H1 (cell line): ENCODE measurements at regions not wholly inside any gene's neighbourhood (a gene's known extent, or its start where the extent isn't known, plus 50 kb on each side); places are given as distances from the start of the nearest gene placed in this dataset.

ENCODE experiments used
- CTCF ChIA-PET: fragments of 300-600 bp; sonication (Branson Sonifier 250); formaldehyde crosslinking; loops from one replicate; lab custom pipeline; 2021; ENCODE audit not compliant: partially characterized antibody; lab: Charles Lee
- POLR2A ChIA-PET: fragments of 300-600 bp; sonication (Branson Sonifier 250); formaldehyde crosslinking; loops from one replicate; lab custom pipeline; 2021; ENCODE audit warnings: inconsistent platforms; ENCODE audit not compliant: partially characterized antibody; lab: Charles Lee
- DNase-seq, 2 experiments: peaks; one replicate each; pipeline versions ENCODE4 v3.0.0 to v3.0.0-alpha.2; 2010 to 2022; ENCODE audit warnings: low spot score in 2 of 2, low read depth in 1 of 2, mixed read lengths in 1 of 2
- FAIRE-seq: peaks from 2 replicates; lab custom pipeline; 2011; peaks lifted over from hg19 to GRCh38; lab: Jason Lieb, UNC
- H2AFZ ChIP-seq: 2 replicates; pipeline ENCODE4 v1.8.1; 2012; ENCODE audit warnings: low read length, inconsistent platforms
- H2AK5ac ChIP-seq: 2 replicates; pipeline ENCODE4 v1.6.1; 2013; ENCODE audit warnings: low read depth, low read length
- H2BK120ac ChIP-seq: replicated peaks from 2 replicates; pipeline ENCODE3; 2013; ENCODE audit warnings: low read depth, low read length, inconsistent platforms
- H2BK12ac ChIP-seq: 2 replicates; pipeline ENCODE4 v1.6.1; 2013; ENCODE audit warnings: low read depth, low read length
- H2BK15ac ChIP-seq: 2 replicates; pipeline ENCODE4 v1.6.1; 2013; ENCODE audit warnings: low read length
- H2BK20ac ChIP-seq: 2 replicates; pipeline ENCODE4 v1.6.1; 2013; ENCODE audit warnings: low read length
- H2BK5ac ChIP-seq: 2 replicates; pipeline ENCODE4 v1.6.1; 2013; ENCODE audit warnings: low read depth, low read length
- H3K14ac ChIP-seq: 2 replicates; pipeline ENCODE4 v1.6.1; 2013; ENCODE audit warnings: inconsistent platforms; ENCODE audit not compliant: insufficient read length
- H3K18ac ChIP-seq: 2 replicates; pipeline ENCODE4 v1.6.1; 2013; ENCODE audit warnings: low read length; ENCODE audit errors: extremely low read depth
- H3K23ac ChIP-seq: 2 replicates; pipeline ENCODE4 v1.6.1; 2013; ENCODE audit warnings: inconsistent platforms; ENCODE audit not compliant: insufficient read length
- H3K23me2 ChIP-seq: 2 replicates; pipeline ENCODE4 v1.6.1; 2013; ENCODE audit warnings: low read depth, low read length
- H3K27ac ChIP-seq: 2 replicates; pipeline ENCODE4 v1.6.1; 2011; ENCODE audit warnings: low read depth, low read length, inconsistent platforms
- H3K27me3 ChIP-seq, 4 experiments: replicated peaks in 1 of 4; 1 replicate in 1 of 4; 2 replicates in 3 of 4; pipeline versions ENCODE4 v1.6.1 to v1.8.1; 2011 to 2013; ENCODE audit warnings: low read length in 3 of 4, mild to moderate bottlenecking in 3 of 4, inconsistent platforms in 2 of 4, mixed read lengths in 2 of 4, moderate library complexity in 1 of 4; ENCODE audit not compliant: control insufficient read depth in 3 of 4, insufficient read depth in 3 of 4; ENCODE audit errors: extremely low read depth in 1 of 4
- H3K36me3 ChIP-seq, 4 experiments: 2 replicates each; pipeline versions ENCODE4 v1.6.1 to v1.8.1; 2011 to 2013; ENCODE audit warnings: mild to moderate bottlenecking in 4 of 4, low read length in 3 of 4, moderate library complexity in 2 of 4, control low read depth in 1 of 4, inconsistent platforms in 1 of 4; ENCODE audit not compliant: insufficient read depth in 4 of 4, control insufficient read depth in 2 of 4
- H3K4ac ChIP-seq: replicated peaks from 2 replicates; pipeline ENCODE3; 2013; ENCODE audit warnings: low read length, low read depth, mixed read lengths, inconsistent platforms; ENCODE audit not compliant: insufficient read length
- H3K4me1 ChIP-seq, 4 experiments: replicated peaks in 1 of 4; 1 replicate in 1 of 4; 2 replicates in 3 of 4; pipeline versions ENCODE4 v1.6.1 to v1.8.1; 2011 to 2013; ENCODE audit warnings: low read length in 3 of 4, inconsistent platforms in 2 of 4, mixed read lengths in 1 of 4; ENCODE audit not compliant: insufficient read depth in 4 of 4, control insufficient read depth in 3 of 4
- H3K4me2 ChIP-seq, 2 experiments: 2 replicates each; pipeline versions ENCODE4 v1.6.1 to v1.8.1; 2011 to 2013; ENCODE audit warnings: low read depth in 2 of 2, low read length in 2 of 2, control low read depth in 1 of 2, inconsistent platforms in 1 of 2, mild to moderate bottlenecking in 1 of 2; ENCODE audit not compliant: insufficient read depth in 1 of 2
- H3K4me3 ChIP-seq, 4 experiments: fragments of 200-600, 300-600 bp in 1 of 4; sonication (generic), shearing (Covaris generic), sonication (Bioruptor Twin) in 1 of 4; 2 replicates each; pipeline versions ENCODE4 v1.5.1 to v1.8.1; 2011 to 2016; ENCODE audit warnings: low read length in 4 of 4, low read depth in 3 of 4, control low read depth in 2 of 4, inconsistent platforms in 2 of 4, mild to moderate bottlenecking in 2 of 4, mixed read lengths in 1 of 4, moderate library complexity in 1 of 4; ENCODE audit not compliant: insufficient read depth in 2 of 4; ENCODE audit errors: extremely low read depth in 1 of 4
- H3K56ac ChIP-seq: replicated peaks from 2 replicates; pipeline ENCODE3; 2013; ENCODE audit warnings: low read depth, mild to moderate bottlenecking, mixed read lengths, low read length, inconsistent platforms; ENCODE audit not compliant: insufficient read length
- H3K79me1 ChIP-seq: 2 replicates; pipeline ENCODE4 v1.6.1; 2013; ENCODE audit warnings: low read depth, low read length, control low read depth
- H3K79me2 ChIP-seq, 2 experiments: 2 replicates each; pipeline versions ENCODE4 v1.6.1 to v1.8.1; 2012 to 2013; ENCODE audit warnings: low read length in 2 of 2, mild to moderate bottlenecking in 2 of 2, inconsistent platforms in 1 of 2; ENCODE audit not compliant: insufficient read depth in 2 of 2, control insufficient read depth in 1 of 2
- H3K9ac ChIP-seq, 4 experiments: replicated peaks in 1 of 4; 1 replicate in 1 of 4; 2 replicates in 3 of 4; pipeline versions ENCODE4 v1.6.1 to v1.8.1; 2011 to 2013; ENCODE audit warnings: low read depth in 3 of 4, low read length in 3 of 4, control low read depth in 2 of 4, mild to moderate bottlenecking in 2 of 4, moderate library complexity in 2 of 4, inconsistent platforms in 1 of 4; ENCODE audit errors: extremely low read depth in 1 of 4
- H3K9me3 ChIP-seq, 2 experiments: 2 replicates each; pipeline versions ENCODE4 v1.6.1 to v1.8.1; 2012 to 2013; ENCODE audit warnings: mild to moderate bottlenecking in 2 of 2, moderate library complexity in 2 of 2, control low read depth in 1 of 2, inconsistent platforms in 1 of 2, low read depth in 1 of 2, low read length in 1 of 2, mixed read lengths in 1 of 2; ENCODE audit not compliant: insufficient read depth in 2 of 2
- H4K20me1 ChIP-seq, 2 experiments: replicated peaks in 1 of 2; 2 replicates each; pipeline versions ENCODE3 to v1.8.1; 2011 to 2013; ENCODE audit warnings: inconsistent platforms in 2 of 2, low read length in 2 of 2, mild to moderate bottlenecking in 1 of 2; ENCODE audit not compliant: insufficient read depth in 2 of 2, control insufficient read depth in 1 of 2
- H4K5ac ChIP-seq: 2 replicates; pipeline ENCODE4 v1.6.1; 2013; ENCODE audit warnings: low read length, low read depth, mixed read lengths, inconsistent platforms; ENCODE audit not compliant: insufficient read length
- H4K8ac ChIP-seq: 2 replicates; pipeline ENCODE4 v1.8.0; 2013; ENCODE audit warnings: mild to moderate bottlenecking, moderate library complexity, low read length, inconsistent platforms; ENCODE audit not compliant: insufficient read depth; ENCODE audit errors: extremely low read depth
- H4K91ac ChIP-seq: replicated peaks from 2 replicates; pipeline ENCODE3; 2013; ENCODE audit warnings: low read length, mixed read lengths, inconsistent platforms; ENCODE audit not compliant: insufficient read length
- BCL11A ChIP-seq, 2 experiments: IDR thresholded peaks; one replicate each; pipeline ENCODE4 v1.6.1; 2011; ENCODE audit warnings: low read depth in 2 of 2, low read length in 2 of 2, mild to moderate bottlenecking in 2 of 2
- CHD1 ChIP-seq: IDR thresholded peaks from 2 replicates; pipeline ENCODE4 v1.6.1; 2012; ENCODE audit warnings: low read depth, low read length, improper control_type of control experiment
- EZH2 ChIP-seq: fragments of 200-600 bp; sonication (generic); IDR thresholded peaks from 2 replicates; pipeline ENCODE4 v1.7.1; 2012; ENCODE audit warnings: low read depth, mild to moderate bottlenecking, moderate library complexity, low read length, inconsistent platforms; ENCODE audit not compliant: severe bottlenecking
- HDAC2 ChIP-seq, 2 experiments: fragments of 300-600 bp in 1 of 2; sonication (generic) in 1 of 2; IDR thresholded peaks; 2 replicates each; pipeline ENCODE4 v1.6.1; 2011 to 2012; ENCODE audit warnings: low read depth in 2 of 2, low read length in 2 of 2, mild to moderate bottlenecking in 2 of 2, moderate library complexity in 2 of 2, borderline replicate concordance in 1 of 2, inconsistent platforms in 1 of 2
- KDM4A ChIP-seq: IDR thresholded peaks from one replicate; pipeline ENCODE4 v1.7.1; 2012; ENCODE audit warnings: low read depth, mild to moderate bottlenecking, moderate library complexity, low read length, inconsistent platforms; ENCODE audit not compliant: severe bottlenecking
- NANOG ChIP-seq: IDR thresholded peaks from 2 replicates; pipeline ENCODE4 v1.6.1; 2011; ENCODE audit warnings: low read length, low read depth, mild to moderate bottlenecking, inconsistent platforms; ENCODE audit not compliant: insufficient read depth, poor library complexity, severe bottlenecking
- NRF1 ChIP-seq: IDR thresholded peaks from 2 replicates; pipeline ENCODE4 v1.6.1; 2011; ENCODE audit warnings: mild to moderate bottlenecking, low read depth, low read length, improper control_type of control experiment
- SIX5 ChIP-seq: IDR thresholded peaks from 2 replicates; pipeline ENCODE4 v1.6.1; 2011; ENCODE audit warnings: mild to moderate bottlenecking, low read depth, low read length
- SRF ChIP-seq: IDR thresholded peaks from 2 replicates; pipeline ENCODE4 v1.6.1; 2011; ENCODE audit warnings: mild to moderate bottlenecking, low read depth, low read length, moderate library complexity
- TAF1 ChIP-seq: IDR thresholded peaks from 2 replicates; pipeline ENCODE4 v1.6.1; 2011; ENCODE audit warnings: mild to moderate bottlenecking, low read depth, low read length
- ZNF274 ChIP-seq: IDR thresholded peaks from 2 replicates; pipeline ENCODE4 v1.7.0; 2012; ENCODE audit warnings: low read length, borderline replicate concordance; ENCODE audit errors: extremely low read depth
- whole genome bisulfite sequencing, 2 experiments: shearing (Covaris generic) in 1 of 2; methylation state at CpG; one replicate each; pipeline versions ENCODE4 v1.1.6 to v1.1.7; 2013 to 2015; ENCODE audit warnings: low lambda C conversion rate in 2 of 2, mixed read lengths in 2 of 2, inconsistent platforms in 1 of 2, low coverage in 1 of 2, missing lambda C conversion rate in 1 of 2; ENCODE audit not compliant: insufficient replicate concordance in 2 of 2, insufficient coverage in 1 of 2, insufficient read length in 1 of 2; ENCODE audit errors: extremely low coverage in 1 of 2, missing lambda C conversion rate in 1 of 2; 5-methylcytosine and 5-hydroxymethylcytosine counted together
- TF ChIP-seq, protein P1 (sequence below): IDR thresholded peaks from 2 replicates; pipeline ENCODE4 v1.6.1; 2011; ENCODE audit warnings: low read depth, mild to moderate bottlenecking, low read length; ENCODE audit not compliant: insufficient read depth

DNA sequence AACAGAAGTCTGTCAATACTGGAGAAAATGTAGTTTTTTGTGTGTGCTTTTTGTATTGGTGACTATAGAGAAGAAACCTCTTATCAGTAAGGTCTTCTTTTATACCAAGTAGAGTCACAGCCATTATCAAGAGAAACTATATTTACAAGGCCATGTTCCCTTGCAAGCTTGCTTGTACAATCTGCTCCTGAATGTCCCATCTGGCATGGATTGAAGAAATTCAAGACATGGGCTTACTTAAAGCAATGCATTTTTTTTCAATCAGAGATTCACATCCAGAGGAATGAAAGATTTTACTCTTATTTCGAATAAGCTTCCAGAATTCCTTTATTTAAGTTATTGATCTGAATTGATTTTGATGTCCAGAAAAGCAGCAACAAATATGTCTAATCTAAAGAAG lies 537.3 kb upstream of the RPS6KA3 start:
- WGBS, 2 experiments: 73% methylated on average over 1 of the region's 1 CpG; no CpG with 5 or more reads in 1 of the 2 experiments
- FAIRE-seq: no peak

More for the DNA sequence above, 537.3 kb upstream of the RPS6KA3 start:
- H3K56ac ChIP-seq: no peak overlapping the region
- ChIA-PET POLR2A (no interaction called here), CTCF (no interaction called here)
- no peak overlapping the region for H4K8ac ChIP-seq
- no peaks in the 10 kb centered on the region for H3K79me1 ChIP-seq
- no peak overlapping the region for H3K14ac ChIP-seq
- H3K27me3 ChIP-seq: no peaks in the 10 kb centered on the region
- no peak overlapping the region for H2BK15ac ChIP-seq
- no peak overlapping the region for H2AFZ ChIP-seq
- H3K27ac ChIP-seq: no peak overlapping the region
- no peaks in the 10 kb centered on the region for H4K20me1 ChIP-seq
- no peak overlapping the region for H3K4me3 ChIP-seq
- no peaks in the 10 kb centered on the region for H3K23me2 ChIP-seq
- no peak overlapping the region for H3K4ac ChIP-seq
- no peak overlapping the region for H2BK5ac ChIP-seq
- H3K36me3 ChIP-seq: no peaks in the 10 kb centered on the region
- H2BK12ac ChIP-seq: no peak overlapping the region
- H3K4me2 ChIP-seq: no peak overlapping the region
- H3K18ac ChIP-seq: no peak overlapping the region
- H2AK5ac ChIP-seq: no peak overlapping the region
- no peaks in the 10 kb centered on the region for H3K4me1 ChIP-seq
- H3K9ac ChIP-seq: no peak overlapping the region
- H2BK20ac ChIP-seq: no peak overlapping the region
- no peak overlapping the region for H4K91ac ChIP-seq
- H4K5ac ChIP-seq: no peak overlapping the region
- H3K79me2 ChIP-seq: no peaks in the 10 kb centered on the region
- no peak for DNase-seq
- H3K23ac ChIP-seq: no peak overlapping the region
- H3K9me3 ChIP-seq: no peaks in the 10 kb centered on the region; a peak in 2 of 4 replicates
- H2BK120ac ChIP-seq: no peak overlapping the region
- no peak for TF ChIP-seq EZH2
- TF ChIP-seq ZNF274: no peak
- TF ChIP-seq HDAC2 (IDR thresholded peaks at IDR 0.05; ENCODE audit: borderline replicate concordance in 1 of 2, low read depth in 2 of 2, low read length in 2 of 2): no peak
- TF ChIP-seq SRF: no peak
- no peak for TF ChIP-seq SIX5
- no peak for TF ChIP-seq NANOG
- no peak for TF ChIP-seq NRF1
- no peak for TF ChIP-seq TAF1
- TF ChIP-seq KDM4A: no peak
- no peak for TF ChIP-seq BCL11A (IDR thresholded peaks at IDR 0.05; ENCODE audit: low read depth in 2 of 2, low read length in 2 of 2)
- TF ChIP-seq CHD1: no peak
- TF ChIP-seq, protein P1, sequence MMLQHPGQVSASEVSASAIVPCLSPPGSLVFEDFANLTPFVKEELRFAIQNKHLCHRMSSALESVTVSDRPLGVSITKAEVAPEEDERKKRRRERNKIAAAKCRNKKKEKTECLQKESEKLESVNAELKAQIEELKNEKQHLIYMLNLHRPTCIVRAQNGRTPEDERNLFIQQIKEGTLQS: no peak
